ENCODE measurements at regions not wholly inside any gene's neighbourhood (a gene's known extent, or its start where the extent isn't known, plus 50 kb on each side); places are given as distances from the start of the nearest gene placed in this dataset.

GRCh38 chr7:106606120-106606519 is 54.8 kb downstream of the CCDC71L start:
- no peak for DNase-seq (ENCODE audit: low read depth in 2 of 2)

DNA sequence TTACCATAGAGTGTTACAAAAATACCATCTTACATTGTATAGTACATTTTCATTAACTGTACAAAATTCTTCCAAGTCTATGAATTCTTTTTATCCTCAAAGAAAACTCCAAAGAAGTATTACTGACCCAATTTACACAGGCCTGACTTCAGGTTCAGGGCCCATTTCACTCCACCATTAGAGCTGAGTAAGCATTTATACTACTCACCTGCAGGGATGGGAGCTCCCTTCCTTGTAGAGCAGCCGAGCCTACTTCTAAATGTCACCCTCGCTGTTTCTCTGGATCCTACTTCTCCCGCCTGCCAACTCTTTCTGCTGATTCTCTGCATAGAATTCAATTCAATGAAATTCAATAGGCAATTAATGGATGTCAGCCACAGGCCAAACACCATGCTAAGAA is 56.0 kb downstream of the CCDC71L start:
- DNase-seq (ENCODE audit: low read depth in 2 of 2): no peak

- peak; percentile 49 to 86 for DNase-seq (ENCODE audit: low read depth in 2 of 2)
These were observed 56.5 kb downstream of the CCDC71L start for GRCh38 chr7:106604303-106604924.

GRCh38 chr7:106603346-106603745 is 57.6 kb downstream of the CCDC71L start:
- DNase-seq (ENCODE audit: low read depth in 2 of 2): no peak

DNA sequence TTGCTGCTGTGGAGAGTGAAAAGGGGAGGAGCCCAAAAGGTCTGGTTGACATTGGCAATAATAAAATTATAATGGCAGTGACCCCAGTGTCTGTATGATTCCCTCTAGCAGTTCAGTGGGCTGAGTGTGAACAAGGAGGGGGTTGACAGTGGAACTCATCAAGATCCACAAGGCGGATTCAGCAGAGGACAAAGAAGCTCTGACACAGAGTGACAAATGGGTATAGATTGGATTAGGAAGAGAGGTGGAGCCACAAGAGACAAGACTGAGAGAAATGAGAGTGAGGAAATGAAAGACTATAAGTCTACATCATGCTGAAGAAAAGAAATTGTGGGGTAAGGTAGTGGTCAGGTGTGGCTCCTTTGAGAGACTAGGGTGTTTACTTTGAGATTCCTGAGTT is 58.9 kb downstream of the CCDC71L start:
- no peak for DNase-seq (ENCODE audit: low read depth in 2 of 2)

DNA sequence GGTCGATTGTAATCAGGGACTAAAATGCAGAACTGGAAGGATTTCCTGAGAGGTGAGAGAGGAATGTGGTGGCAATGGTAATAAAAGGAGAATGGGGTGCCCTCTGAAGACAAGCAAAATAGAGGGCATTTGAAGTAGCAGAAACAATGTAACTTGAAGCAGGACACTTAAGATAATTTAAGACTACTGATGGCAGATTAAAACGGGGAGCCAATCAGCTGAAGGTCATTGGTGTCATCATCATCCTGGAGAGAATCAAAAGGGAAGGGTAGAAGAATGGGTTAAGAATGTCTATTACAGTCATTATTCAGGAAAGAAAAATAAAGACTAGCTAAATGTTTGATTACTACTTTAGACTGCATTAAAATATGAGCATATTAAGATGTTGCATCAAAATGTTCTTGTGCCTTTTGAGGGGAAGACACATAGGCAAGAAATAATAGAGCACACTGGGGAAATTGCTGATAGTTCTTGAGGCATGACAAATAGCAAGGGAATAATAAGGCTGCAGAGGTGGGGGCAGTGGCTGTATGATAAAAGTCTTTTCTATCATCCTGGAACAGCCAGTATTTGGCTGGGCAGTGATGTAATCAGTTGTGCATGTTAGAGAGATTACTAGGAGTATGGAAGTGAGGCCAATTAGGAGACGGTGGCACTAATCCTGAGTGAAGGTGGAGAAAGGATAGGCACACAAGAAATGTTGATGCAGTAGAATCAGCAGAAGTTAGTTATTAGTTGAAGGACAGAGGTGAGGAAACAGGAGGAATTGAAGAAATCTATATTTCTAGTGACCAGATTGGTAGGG is 60.2 kb downstream of the CCDC71L start:
- no peak for DNase-seq (ENCODE audit: low read depth in 2 of 2)

- DNase-seq (ENCODE audit: low read depth in 2 of 2): no peak
These were observed 61.6 kb downstream of the CCDC71L start for GRCh38 chr7:106599343-106599698.

DNA sequence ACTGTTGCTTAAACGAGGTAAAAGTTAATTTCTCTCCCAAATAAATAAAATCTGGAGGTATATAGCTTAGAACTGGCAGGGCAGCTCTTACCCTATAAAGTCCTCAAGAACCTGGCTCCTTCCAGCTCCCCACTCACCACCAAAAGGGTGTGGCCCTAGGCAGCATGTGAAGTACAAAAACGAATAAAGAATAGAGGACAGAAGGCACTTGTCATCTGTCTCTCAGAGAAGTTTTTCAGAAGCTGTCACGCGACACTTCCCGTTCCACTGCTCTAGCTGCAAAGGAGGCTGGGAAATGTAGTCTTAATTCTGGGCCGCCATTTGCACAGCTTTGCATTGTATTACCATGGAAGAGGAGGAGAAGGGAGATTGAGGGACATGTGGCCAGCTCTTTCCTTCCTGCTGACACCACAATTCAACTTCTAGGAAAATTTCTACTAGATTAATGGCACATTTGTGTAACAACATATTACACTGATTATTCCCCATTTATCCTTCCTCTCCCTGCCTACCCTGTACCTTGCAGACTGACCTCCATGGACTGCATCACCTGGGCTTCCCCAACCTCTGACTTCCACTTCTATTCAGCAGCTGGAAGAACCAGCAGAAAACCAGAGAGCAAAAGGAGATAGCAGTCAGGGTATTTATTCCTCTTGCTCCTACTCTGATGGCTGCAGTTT is 62.2 kb downstream of the CCDC71L start:
- peak; percentile 86 to 94 for DNase-seq (ENCODE audit: low read depth in 2 of 2)

GRCh38 chr7:106597751-106598546 is 63.0 kb downstream of the CCDC71L start:
- peak in 1 of 2 donors; percentile 17 for DNase-seq (ENCODE audit: low read depth in 2 of 2)

DNA sequence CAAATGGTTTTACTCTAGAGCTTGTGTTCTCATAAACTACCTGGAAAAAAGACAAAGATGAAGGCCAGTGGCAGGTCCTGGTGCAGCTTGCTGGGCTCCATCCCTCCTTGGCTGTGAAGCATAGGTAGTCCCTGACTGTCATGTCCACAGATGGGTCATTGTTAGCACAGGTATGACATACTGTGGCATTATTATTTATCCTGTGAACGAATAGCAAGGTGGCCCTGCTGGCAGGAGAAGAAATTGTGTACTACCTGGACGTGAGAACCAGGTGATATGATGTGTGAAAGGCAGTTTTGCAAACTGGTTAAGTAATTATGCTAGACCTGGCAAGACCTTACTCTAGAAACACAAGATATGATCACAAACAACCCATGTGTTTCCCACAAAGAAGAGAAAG is 63.9 kb downstream of the CCDC71L start:
- DNase-seq (ENCODE audit: low read depth in 2 of 2): no peak

- no peak for DNase-seq (ENCODE audit: low read depth in 2 of 2)
These were observed 65.0 kb downstream of the CCDC71L start for GRCh38 chr7:106595922-106596321.

DNA sequence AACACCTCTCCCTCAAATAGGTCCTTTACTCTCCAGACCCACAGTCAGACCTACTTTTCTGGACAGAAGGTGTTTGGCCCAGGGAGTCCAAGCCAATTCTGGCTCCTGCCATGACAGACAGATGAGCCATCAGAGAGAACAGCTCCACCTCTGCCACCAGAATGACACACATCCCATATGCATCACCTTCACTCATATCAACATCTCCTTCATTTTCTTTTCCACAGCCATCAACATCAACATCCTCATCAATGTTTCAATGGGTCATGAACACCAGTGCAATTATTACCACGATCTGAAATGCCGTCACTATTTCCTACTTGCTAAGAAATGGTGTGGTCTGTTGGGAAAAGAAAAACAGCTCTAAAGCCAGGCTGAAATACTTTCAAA is 67.9 kb downstream of the CCDC71L start:
- DNase-seq (ENCODE audit: low read depth in 2 of 2): no peak

GRCh38 chr7:106592282-106593027 is 68.5 kb downstream of the CCDC71L start:
- no peak for DNase-seq (ENCODE audit: low read depth in 2 of 2)

GRCh38 chr7:106591146-106591545 is 69.8 kb downstream of the CCDC71L start:
- DNase-seq (ENCODE audit: low read depth in 2 of 2): peak; percentile 41 to 45

- DNase-seq (ENCODE audit: low read depth in 2 of 2): peak; percentile 64 to 96
These were observed 70.6 kb downstream of the CCDC71L start for GRCh38 chr7:106590209-106590816.

GRCh38 chr7:106589198-106589879 is 71.6 kb downstream of the CCDC71L start:
- no peak for DNase-seq (ENCODE audit: low read depth in 2 of 2)

GRCh38 chr7:106588422-106589197 is 72.3 kb downstream of the CCDC71L start:
- no peak for DNase-seq (ENCODE audit: low read depth in 2 of 2)

GRCh38 chr7:106584914-106585759 is 75.8 kb downstream of the CCDC71L start:
- no peak for DNase-seq (ENCODE audit: low read depth in 2 of 2)
